WTC11 (cell line): ENCODE measurements at regions not wholly inside any gene's neighbourhood (a gene's known extent, or its start where the extent isn't known, plus 50 kb on each side); places are given as distances from the start of the nearest gene placed in this dataset.

Experiments used
- ATAC-seq: fragments of 200-7000 bp; cut with Tn5 transposase; 2 replicates; pipeline ENCODE4 v1.10.0; 2021; ENCODE audit warnings: mild to moderate bottlenecking, moderate library complexity
- CTCF ChIA-PET: fragments of 300-600 bp; sonication (Branson Sonifier 250); formaldehyde crosslinking; loops from one replicate; lab custom pipeline; 2021; ENCODE audit warnings: antibody characterized with exemption; lab: Charles Lee
- POLR2A ChIA-PET: fragments of 350-600 bp; sonication (Branson Sonifier 250); formaldehyde crosslinking; loops from one replicate; lab custom pipeline; 2021; ENCODE audit warnings: antibody characterized with exemption; lab: Charles Lee
- DNase-seq: peaks from one replicate; pipeline ENCODE4 v3.0.0; 2021; ENCODE audit warnings: low spot score
- H3K27ac Mint-ChIP-seq: 2 replicates; pipeline ENCODE4 v1.8.0; 2021; ENCODE audit warnings: mixed read lengths
- H3K27me3 Mint-ChIP-seq: 2 replicates; pipeline ENCODE4 v1.8.0; 2021; ENCODE audit warnings: low read depth, mild to moderate bottlenecking, moderate library complexity, mixed read lengths
- H3K36me3 Mint-ChIP-seq: 2 replicates; pipeline ENCODE4 v1.8.0; 2021; ENCODE audit warnings: mixed read lengths
- H3K4me1 Mint-ChIP-seq: 2 replicates; pipeline ENCODE4 v1.8.0; 2022; ENCODE audit warnings: mixed read lengths
- H3K4me3 Mint-ChIP-seq: 2 replicates; pipeline ENCODE4 v1.8.0; 2021; ENCODE audit warnings: mild to moderate bottlenecking, moderate library complexity, mixed read lengths
- H3K9me3 Mint-ChIP-seq: 2 replicates; pipeline ENCODE4 v1.8.0; 2021; ENCODE audit warnings: mixed read lengths
- FOXK1 ChIP-seq: sonication (generic); formaldehyde crosslinking; IDR thresholded peaks from 2 replicates; pipeline ENCODE4 v1.8.0; 2022; ENCODE audit warnings: mild to moderate bottlenecking, moderate library complexity, missing genetic modification reagents
- GRHL2 ChIP-seq: fragments of 250-450 bp; sonication (Bioruptor Pico); IDR thresholded peaks from 2 replicates; pipeline ENCODE4 v1.8.0; 2022; ENCODE audit warnings: mild to moderate bottlenecking, moderate library complexity; ENCODE audit not compliant: insufficient replicate concordance, severe bottlenecking
- NFATC4 ChIP-seq: fragments of 250-450 bp; sonication (Bioruptor Pico); IDR thresholded peaks from 2 replicates; pipeline ENCODE4 v1.9.0; 2021; ENCODE audit warnings: mild to moderate bottlenecking
- NFYB ChIP-seq: sonication (generic); formaldehyde crosslinking; conservative IDR thresholded peaks from 2 replicates; pipeline ENCODE4 v1.8.0; 2022; ENCODE audit warnings: low read depth, missing genetic modification reagents
- NR2C2 ChIP-seq: sonication (generic); formaldehyde crosslinking; IDR thresholded peaks from 2 replicates; pipeline ENCODE4 v1.8.0; 2022; ENCODE audit warnings: mild to moderate bottlenecking, missing genetic modification reagents
- OVOL2 ChIP-seq: fragments of 250-450 bp; sonication (Bioruptor Pico); IDR thresholded peaks from 2 replicates; pipeline ENCODE4 v1.9.0; 2021; ENCODE audit warnings: mild to moderate bottlenecking, borderline replicate concordance
- SMAD3 ChIP-seq: sonication (generic); formaldehyde crosslinking; IDR thresholded peaks from 2 replicates; pipeline ENCODE4 v1.8.0; 2022; ENCODE audit warnings: missing genetic modification reagents, mild to moderate bottlenecking, borderline replicate concordance
- TCF7 ChIP-seq: sonication (generic); formaldehyde crosslinking; IDR thresholded peaks from 2 replicates; pipeline ENCODE4 v1.8.0; 2022; ENCODE audit warnings: mild to moderate bottlenecking, low read depth, missing genetic modification reagents, moderate library complexity
- TEAD4 ChIP-seq: sonication (generic); formaldehyde crosslinking; IDR thresholded peaks from 2 replicates; pipeline ENCODE4 v1.8.0; 2022; ENCODE audit warnings: mild to moderate bottlenecking, missing genetic modification reagents
- ZBTB21 ChIP-seq: sonication (generic); formaldehyde crosslinking; IDR thresholded peaks from 2 replicates; pipeline ENCODE4 v1.8.1; 2023; ENCODE audit warnings: mild to moderate bottlenecking, missing genetic modification reagents, borderline replicate concordance
- ZNF263 ChIP-seq: sonication (generic); formaldehyde crosslinking; IDR thresholded peaks from 2 replicates; pipeline ENCODE4 v1.8.1; 2022; ENCODE audit warnings: low read depth, mild to moderate bottlenecking, moderate library complexity, missing genetic modification reagents
- TF ChIP-seq, protein P1 (sequence below): fragments of 250-450 bp; sonication (Bioruptor Pico); IDR thresholded peaks from 2 replicates; pipeline ENCODE4 v1.9.0; 2021; ENCODE audit warnings: mild to moderate bottlenecking
- TF ChIP-seq, protein P2 (sequence below): sonication (generic); formaldehyde crosslinking; IDR thresholded peaks from 2 replicates; pipeline ENCODE4 v1.8.1; 2023; ENCODE audit warnings: mild to moderate bottlenecking, missing genetic modification reagents
- TF ChIP-seq, protein P3 (sequence below): sonication (generic); formaldehyde crosslinking; IDR thresholded peaks from 2 replicates; pipeline ENCODE4 v1.8.1; 2022; ENCODE audit warnings: mild to moderate bottlenecking, missing genetic modification reagents, moderate library complexity, borderline replicate concordance
- TF ChIP-seq, protein P4 (sequence below): sonication (generic); formaldehyde crosslinking; IDR thresholded peaks from 2 replicates; pipeline ENCODE4 v1.8.0; 2022; ENCODE audit warnings: mild to moderate bottlenecking, missing genetic modification reagents
- TF ChIP-seq, protein P5 (sequence below): fragments of 250-450 bp; sonication (Bioruptor Pico); IDR thresholded peaks from 2 replicates; pipeline ENCODE4 v2.1.2; 2022; ENCODE audit warnings: mild to moderate bottlenecking, moderate library complexity
- TF ChIP-seq, protein P6 (sequence below): fragments of 250-450 bp; sonication (Bioruptor Pico); IDR thresholded peaks from 2 replicates; pipeline ENCODE4 v1.9.0; 2021; ENCODE audit warnings: mild to moderate bottlenecking, borderline replicate concordance

DNA sequence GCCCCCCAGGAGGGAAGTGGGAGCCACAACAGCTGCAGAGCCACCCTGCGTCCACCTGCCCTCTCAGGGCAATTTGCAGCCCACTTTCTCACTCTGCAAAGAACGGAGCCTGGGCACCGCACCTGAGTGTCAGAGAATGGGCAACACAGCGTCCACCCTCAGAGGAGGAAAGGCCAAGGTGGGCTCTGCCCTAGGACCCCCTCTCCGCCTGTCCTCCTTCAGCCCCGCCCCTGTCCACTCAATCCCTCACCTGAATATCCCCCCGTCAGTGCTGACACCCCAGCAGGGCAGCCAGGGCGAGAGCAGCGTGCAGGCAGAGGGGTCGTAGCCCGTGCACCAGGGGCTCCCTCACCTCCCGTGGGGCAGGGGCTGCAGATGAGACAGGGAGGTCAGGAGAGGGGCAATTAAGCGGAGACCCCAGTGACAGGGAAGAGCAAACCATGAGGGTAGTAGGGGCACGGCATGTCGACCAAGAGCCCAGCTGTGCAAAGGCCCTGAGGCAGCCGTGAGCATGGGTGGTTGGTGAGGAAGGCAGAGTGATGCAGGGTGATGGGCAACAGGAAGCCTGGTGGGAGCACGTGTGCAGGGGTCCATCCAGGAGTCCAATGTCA, 140.3 kb downstream of the OLFM1 start:
- Mint-ChIP-seq H3K27me3 (no peaks in the 10 kb centered on the region), H3K27ac (peak overlapping the region; percentile 35; the same call in 1 of the 2 replicates), H3K36me3 (no peaks in the 10 kb centered on the region), H3K4me1 (peaks cover 18% of the 10 kb centered on the region)
- ATAC-seq: no peak
- ChIA-PET POLR2A (no interaction called here), CTCF (no interaction called here)
- peak; percentile 3 for DNase-seq
- TF ChIP-seq, protein P1, sequence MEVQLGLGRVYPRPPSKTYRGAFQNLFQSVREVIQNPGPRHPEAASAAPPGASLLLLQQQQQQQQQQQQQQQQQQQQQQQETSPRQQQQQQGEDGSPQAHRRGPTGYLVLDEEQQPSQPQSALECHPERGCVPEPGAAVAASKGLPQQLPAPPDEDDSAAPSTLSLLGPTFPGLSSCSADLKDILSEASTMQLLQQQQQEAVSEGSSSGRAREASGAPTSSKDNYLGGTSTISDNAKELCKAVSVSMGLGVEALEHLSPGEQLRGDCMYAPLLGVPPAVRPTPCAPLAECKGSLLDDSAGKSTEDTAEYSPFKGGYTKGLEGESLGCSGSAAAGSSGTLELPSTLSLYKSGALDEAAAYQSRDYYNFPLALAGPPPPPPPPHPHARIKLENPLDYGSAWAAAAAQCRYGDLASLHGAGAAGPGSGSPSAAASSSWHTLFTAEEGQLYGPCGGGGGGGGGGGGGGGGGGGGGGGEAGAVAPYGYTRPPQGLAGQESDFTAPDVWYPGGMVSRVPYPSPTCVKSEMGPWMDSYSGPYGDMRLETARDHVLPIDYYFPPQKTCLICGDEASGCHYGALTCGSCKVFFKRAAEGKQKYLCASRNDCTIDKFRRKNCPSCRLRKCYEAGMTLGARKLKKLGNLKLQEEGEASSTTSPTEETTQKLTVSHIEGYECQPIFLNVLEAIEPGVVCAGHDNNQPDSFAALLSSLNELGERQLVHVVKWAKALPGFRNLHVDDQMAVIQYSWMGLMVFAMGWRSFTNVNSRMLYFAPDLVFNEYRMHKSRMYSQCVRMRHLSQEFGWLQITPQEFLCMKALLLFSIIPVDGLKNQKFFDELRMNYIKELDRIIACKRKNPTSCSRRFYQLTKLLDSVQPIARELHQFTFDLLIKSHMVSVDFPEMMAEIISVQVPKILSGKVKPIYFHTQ (CRISPR knock-in tag): no peak
- TF ChIP-seq SMAD3 (CRISPR knock-in tag): no peak
- TF ChIP-seq, protein P2, sequence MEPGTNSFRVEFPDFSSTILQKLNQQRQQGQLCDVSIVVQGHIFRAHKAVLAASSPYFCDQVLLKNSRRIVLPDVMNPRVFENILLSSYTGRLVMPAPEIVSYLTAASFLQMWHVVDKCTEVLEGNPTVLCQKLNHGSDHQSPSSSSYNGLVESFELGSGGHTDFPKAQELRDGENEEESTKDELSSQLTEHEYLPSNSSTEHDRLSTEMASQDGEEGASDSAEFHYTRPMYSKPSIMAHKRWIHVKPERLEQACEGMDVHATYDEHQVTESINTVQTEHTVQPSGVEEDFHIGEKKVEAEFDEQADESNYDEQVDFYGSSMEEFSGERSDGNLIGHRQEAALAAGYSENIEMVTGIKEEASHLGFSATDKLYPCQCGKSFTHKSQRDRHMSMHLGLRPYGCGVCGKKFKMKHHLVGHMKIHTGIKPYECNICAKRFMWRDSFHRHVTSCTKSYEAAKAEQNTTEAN: no peak
- TF ChIP-seq NR2C2 (CRISPR knock-in tag): no peak
- TF ChIP-seq, protein P3, sequence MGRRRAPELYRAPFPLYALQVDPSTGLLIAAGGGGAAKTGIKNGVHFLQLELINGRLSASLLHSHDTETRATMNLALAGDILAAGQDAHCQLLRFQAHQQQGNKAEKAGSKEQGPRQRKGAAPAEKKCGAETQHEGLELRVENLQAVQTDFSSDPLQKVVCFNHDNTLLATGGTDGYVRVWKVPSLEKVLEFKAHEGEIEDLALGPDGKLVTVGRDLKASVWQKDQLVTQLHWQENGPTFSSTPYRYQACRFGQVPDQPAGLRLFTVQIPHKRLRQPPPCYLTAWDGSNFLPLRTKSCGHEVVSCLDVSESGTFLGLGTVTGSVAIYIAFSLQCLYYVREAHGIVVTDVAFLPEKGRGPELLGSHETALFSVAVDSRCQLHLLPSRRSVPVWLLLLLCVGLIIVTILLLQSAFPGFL (CRISPR knock-in tag): no peak
- TF ChIP-seq, protein P4, sequence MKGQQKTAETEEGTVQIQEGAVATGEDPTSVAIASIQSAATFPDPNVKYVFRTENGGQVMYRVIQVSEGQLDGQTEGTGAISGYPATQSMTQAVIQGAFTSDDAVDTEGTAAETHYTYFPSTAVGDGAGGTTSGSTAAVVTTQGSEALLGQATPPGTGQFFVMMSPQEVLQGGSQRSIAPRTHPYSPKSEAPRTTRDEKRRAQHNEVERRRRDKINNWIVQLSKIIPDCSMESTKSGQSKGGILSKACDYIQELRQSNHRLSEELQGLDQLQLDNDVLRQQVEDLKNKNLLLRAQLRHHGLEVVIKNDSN (CRISPR knock-in tag): no peak
- TF ChIP-seq, all 79 proteins: peak for 0
- Mint-ChIP-seq H3K4me3 (no peak overlapping the region), H3K9me3 (no peaks in the 10 kb centered on the region)

DNA sequence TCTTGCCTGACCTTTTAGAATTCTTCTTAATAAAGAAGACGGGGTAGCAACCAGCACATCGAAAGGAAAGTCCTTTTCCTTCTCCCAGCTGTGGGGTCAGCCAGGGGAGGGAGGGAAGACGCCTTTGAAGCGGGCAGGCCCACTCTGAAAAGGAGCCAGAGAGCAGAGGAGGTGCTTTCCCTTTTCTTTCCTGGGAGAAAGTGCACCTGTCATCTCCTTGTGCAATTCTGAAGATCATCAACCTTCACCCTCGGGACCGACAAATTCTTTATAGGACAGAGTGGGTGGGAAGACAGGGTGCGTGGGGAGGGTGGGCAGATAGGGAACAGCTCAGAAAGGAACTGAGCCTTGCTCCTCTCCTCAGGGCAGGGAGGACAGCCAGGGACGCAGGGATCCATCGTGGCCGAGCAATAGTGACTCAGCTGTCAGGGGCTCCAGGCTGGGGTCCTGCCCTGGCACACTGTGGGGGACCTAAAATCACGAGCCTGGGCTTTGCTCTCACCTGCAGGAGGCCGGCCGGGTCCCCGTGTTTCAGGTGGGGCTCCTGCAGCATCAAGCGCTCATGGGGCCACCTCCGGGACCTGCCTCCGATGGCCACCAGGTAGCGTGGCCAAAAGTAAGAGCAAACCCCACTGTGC, 141.0 kb downstream of the OLFM1 start:
- no peak overlapping the region for H3K27ac Mint-ChIP-seq
- CTCF ChIA-PET: no interaction called here
- no peak for ATAC-seq
- TF ChIP-seq TEAD4 (CRISPR knock-in tag): no peak
- TF ChIP-seq, protein P4 (CRISPR knock-in tag): no peak
- TF ChIP-seq, protein P5, sequence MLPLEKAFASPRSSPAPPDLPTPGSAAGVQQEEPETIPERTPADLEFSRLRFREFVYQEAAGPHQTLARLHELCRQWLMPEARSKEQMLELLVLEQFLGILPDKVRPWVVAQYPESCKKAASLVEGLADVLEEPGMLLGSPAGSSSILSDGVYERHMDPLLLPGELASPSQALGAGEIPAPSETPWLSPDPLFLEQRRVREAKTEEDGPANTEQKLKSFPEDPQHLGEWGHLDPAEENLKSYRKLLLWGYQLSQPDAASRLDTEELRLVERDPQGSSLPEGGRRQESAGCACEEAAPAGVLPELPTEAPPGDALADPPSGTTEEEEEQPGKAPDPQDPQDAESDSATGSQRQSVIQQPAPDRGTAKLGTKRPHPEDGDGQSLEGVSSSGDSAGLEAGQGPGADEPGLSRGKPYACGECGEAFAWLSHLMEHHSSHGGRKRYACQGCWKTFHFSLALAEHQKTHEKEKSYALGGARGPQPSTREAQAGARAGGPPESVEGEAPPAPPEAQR: no peak
- TF ChIP-seq GRHL2: no peak
- no peak for TF ChIP-seq OVOL2 (CRISPR knock-in tag)
- no peak for TF ChIP-seq TCF7 (CRISPR knock-in tag)
- TF ChIP-seq, protein P6, sequence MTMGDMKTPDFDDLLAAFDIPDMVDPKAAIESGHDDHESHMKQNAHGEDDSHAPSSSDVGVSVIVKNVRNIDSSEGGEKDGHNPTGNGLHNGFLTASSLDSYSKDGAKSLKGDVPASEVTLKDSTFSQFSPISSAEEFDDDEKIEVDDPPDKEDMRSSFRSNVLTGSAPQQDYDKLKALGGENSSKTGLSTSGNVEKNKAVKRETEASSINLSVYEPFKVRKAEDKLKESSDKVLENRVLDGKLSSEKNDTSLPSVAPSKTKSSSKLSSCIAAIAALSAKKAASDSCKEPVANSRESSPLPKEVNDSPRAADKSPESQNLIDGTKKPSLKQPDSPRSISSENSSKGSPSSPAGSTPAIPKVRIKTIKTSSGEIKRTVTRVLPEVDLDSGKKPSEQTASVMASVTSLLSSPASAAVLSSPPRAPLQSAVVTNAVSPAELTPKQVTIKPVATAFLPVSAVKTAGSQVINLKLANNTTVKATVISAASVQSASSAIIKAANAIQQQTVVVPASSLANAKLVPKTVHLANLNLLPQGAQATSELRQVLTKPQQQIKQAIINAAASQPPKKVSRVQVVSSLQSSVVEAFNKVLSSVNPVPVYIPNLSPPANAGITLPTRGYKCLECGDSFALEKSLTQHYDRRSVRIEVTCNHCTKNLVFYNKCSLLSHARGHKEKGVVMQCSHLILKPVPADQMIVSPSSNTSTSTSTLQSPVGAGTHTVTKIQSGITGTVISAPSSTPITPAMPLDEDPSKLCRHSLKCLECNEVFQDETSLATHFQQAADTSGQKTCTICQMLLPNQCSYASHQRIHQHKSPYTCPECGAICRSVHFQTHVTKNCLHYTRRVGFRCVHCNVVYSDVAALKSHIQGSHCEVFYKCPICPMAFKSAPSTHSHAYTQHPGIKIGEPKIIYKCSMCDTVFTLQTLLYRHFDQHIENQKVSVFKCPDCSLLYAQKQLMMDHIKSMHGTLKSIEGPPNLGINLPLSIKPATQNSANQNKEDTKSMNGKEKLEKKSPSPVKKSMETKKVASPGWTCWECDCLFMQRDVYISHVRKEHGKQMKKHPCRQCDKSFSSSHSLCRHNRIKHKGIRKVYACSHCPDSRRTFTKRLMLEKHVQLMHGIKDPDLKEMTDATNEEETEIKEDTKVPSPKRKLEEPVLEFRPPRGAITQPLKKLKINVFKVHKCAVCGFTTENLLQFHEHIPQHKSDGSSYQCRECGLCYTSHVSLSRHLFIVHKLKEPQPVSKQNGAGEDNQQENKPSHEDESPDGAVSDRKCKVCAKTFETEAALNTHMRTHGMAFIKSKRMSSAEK (CRISPR knock-in tag): no peak
- TF ChIP-seq FOXK1 (CRISPR knock-in tag): no peak
- no peak for TF ChIP-seq NFATC4
- TF ChIP-seq, protein P1 (CRISPR knock-in tag): no peak
- no peak for TF ChIP-seq NFYB (CRISPR knock-in tag)
- no peak for TF ChIP-seq ZBTB21 (CRISPR knock-in tag)
- no peak for TF ChIP-seq ZNF263 (CRISPR knock-in tag)

More for the DNA sequence above, 141.0 kb downstream of the OLFM1 start:
- Mint-ChIP-seq H3K36me3 (no peaks in the 10 kb centered on the region), H3K4me1 (peaks cover 11% of the 10 kb centered on the region), H3K9me3 (peaks cover 2% of the 10 kb centered on the region; the same call in 1 of the 2 replicates), H3K4me3 (no peak overlapping the region), H3K27me3 (no peaks in the 10 kb centered on the region)
- POLR2A ChIA-PET: no interaction called here
- DNase-seq: peak; percentile 5
